ENCODE measurements at regions not wholly inside any gene's neighbourhood (a gene's known extent, or its start where the extent isn't known, plus 50 kb on each side); places are given as distances from the start of the nearest gene placed in this dataset.

GRCh38 chr9:107397076-107398044, 92.2 kb downstream of the KLF4 start:
- TF ChIP-seq CTCF (IDR thresholded peaks at IDR 0.05; ENCODE audit: low read depth, low read length, missing control alignments): no peak
- DNase-seq (ENCODE audit: low read depth): no peak
- H3K4me3 ChIP-seq (ENCODE audit: low read depth, low read length): no peak overlapping the region

- DNase-seq (ENCODE audit: low read depth): no peak
- TF ChIP-seq CTCF (IDR thresholded peaks at IDR 0.05; ENCODE audit: low read depth, low read length, missing control alignments): no peak
- no peak overlapping the region for H3K4me3 ChIP-seq (ENCODE audit: low read depth, low read length)
Measured at GRCh38 chr9:107394264-107394663, 95.3 kb downstream of the KLF4 start.

- H3K4me3 ChIP-seq (ENCODE audit: low read depth, low read length): no peak overlapping the region
- no peak for TF ChIP-seq CTCF (IDR thresholded peaks at IDR 0.05; ENCODE audit: low read depth, low read length, missing control alignments)
Measured at GRCh38 chr9:107390778-107391177, 98.8 kb downstream of the KLF4 start.

GRCh38 chr9:107390279-107390678, 99.3 kb downstream of the KLF4 start:
- DNase-seq (ENCODE audit: low read depth): no peak
- H3K4me3 ChIP-seq (ENCODE audit: low read depth, low read length): no peak overlapping the region
- TF ChIP-seq CTCF (IDR thresholded peaks at IDR 0.05; ENCODE audit: low read depth, low read length, missing control alignments): no peak

More at GRCh38 chr9:107390778-107391177, 98.8 kb downstream of the KLF4 start:
- DNase-seq (ENCODE audit: low read depth): no peak

- TF ChIP-seq CTCF (IDR thresholded peaks at IDR 0.05; ENCODE audit: low read depth, low read length, missing control alignments): no peak
- no peak overlapping the region for H3K4me3 ChIP-seq (ENCODE audit: low read depth, low read length)
- no peak for DNase-seq (ENCODE audit: low read depth)
Measured at GRCh38 chr9:107389617-107390071, 99.9 kb downstream of the KLF4 start.

- DNase-seq (ENCODE audit: low read depth): no peak
- no peak overlapping the region for H3K4me3 ChIP-seq (ENCODE audit: low read depth, low read length)
- no peak for TF ChIP-seq CTCF (IDR thresholded peaks at IDR 0.05; ENCODE audit: low read depth, low read length, missing control alignments)
Measured at GRCh38 chr9:107388890-107389289, 100.7 kb downstream of the KLF4 start.

All from GM12864 (cell line).